22Rv1 (cell line): ENCODE measurements at regions not wholly inside any gene's neighbourhood (a gene's known extent, or its start where the extent isn't known, plus 50 kb on each side); places are given as distances from the start of the nearest gene placed in this dataset.
"Not testable (repeated sequence)": the region's sequence is repeated elsewhere in the genome, so short reads cannot be mapped to it uniquely, and the experiment has no call there.

ENCODE experiments used
- H3K27ac ChIP-seq: fragments of 450-650 bp; 2 replicates; pipeline ENCODE4 v1.5.1; 2017
- ZFX ChIP-seq: fragments of 450-650 bp; IDR thresholded peaks from 2 replicates; pipeline ENCODE4 v1.6.1; 2017; ENCODE audit warnings: antibody characterized with exemption, borderline replicate concordance
- TF ChIP-seq, protein P1 (sequence below): fragments of 450-650 bp; IDR thresholded peaks from 2 replicates; pipeline ENCODE4 v1.5.1; 2017; ENCODE audit warnings: mild to moderate bottlenecking

DNA sequence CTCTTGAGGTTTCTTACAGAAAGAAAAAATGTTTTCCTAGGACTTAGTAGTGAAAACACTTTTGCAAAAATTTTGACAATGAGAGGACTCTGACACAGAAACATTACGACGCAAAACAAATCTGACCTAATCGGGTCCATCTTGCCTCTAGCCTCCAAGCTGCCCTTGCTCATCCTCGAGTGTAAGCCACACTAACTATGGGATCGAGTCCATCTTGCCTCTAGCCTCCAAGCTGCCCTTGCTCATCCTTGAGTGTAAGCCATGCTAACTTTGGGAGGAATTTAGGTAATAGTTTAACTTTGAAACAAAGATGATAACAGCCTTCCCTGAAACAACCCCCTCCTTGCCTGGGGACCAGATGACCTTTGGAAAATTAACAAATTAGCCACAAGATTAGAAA, 100.3 kb upstream of the FRG1 start:
- TF ChIP-seq, protein P1, sequence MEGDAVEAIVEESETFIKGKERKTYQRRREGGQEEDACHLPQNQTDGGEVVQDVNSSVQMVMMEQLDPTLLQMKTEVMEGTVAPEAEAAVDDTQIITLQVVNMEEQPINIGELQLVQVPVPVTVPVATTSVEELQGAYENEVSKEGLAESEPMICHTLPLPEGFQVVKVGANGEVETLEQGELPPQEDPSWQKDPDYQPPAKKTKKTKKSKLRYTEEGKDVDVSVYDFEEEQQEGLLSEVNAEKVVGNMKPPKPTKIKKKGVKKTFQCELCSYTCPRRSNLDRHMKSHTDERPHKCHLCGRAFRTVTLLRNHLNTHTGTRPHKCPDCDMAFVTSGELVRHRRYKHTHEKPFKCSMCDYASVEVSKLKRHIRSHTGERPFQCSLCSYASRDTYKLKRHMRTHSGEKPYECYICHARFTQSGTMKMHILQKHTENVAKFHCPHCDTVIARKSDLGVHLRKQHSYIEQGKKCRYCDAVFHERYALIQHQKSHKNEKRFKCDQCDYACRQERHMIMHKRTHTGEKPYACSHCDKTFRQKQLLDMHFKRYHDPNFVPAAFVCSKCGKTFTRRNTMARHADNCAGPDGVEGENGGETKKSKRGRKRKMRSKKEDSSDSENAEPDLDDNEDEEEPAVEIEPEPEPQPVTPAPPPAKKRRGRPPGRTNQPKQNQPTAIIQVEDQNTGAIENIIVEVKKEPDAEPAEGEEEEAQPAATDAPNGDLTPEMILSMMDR, result no peak
- H3K27ac ChIP-seq, result no peak overlapping the region

DNA sequence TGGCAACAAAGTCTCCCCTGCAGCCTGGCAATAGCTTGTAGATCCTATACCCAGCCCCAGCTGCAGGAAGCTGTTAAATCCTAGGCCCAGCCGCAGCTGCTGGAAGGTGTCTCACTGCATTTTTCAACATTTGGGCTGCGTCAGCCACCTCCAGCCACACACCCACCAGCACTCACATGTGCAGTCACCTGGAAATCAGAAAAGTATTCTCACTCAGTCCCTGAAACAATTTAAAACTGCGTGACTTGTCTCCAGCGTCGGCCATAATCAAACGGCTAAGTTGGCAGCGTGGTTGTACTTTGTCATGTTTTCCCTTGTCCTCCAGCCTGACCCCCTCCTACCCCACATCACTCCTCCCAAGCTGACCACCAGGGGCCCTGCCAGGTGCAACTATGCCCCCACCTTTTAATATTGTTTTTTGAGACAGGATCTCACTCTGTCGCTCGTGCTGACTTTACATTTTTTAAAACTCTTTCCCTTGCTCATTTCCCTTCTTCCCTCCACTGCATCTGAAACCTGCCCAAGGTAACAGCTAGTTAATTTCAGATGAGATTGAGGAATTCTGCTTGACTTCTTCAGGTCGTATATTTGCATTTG, 97.2 kb upstream of the FRG1 start:
- no peak for TF ChIP-seq ZFX
- TF ChIP-seq, protein P1, result no peak

GRCh38 chr4:189845145-189845846, 95.4 kb upstream of the FRG1 start:
- no peak overlapping the region for H3K27ac ChIP-seq
- TF ChIP-seq, protein P1, result no peak
- TF ChIP-seq ZFX, result no peak

More for the DNA sequence above, 97.2 kb upstream of the FRG1 start:
- H3K27ac ChIP-seq, result no peak overlapping the region

DNA sequence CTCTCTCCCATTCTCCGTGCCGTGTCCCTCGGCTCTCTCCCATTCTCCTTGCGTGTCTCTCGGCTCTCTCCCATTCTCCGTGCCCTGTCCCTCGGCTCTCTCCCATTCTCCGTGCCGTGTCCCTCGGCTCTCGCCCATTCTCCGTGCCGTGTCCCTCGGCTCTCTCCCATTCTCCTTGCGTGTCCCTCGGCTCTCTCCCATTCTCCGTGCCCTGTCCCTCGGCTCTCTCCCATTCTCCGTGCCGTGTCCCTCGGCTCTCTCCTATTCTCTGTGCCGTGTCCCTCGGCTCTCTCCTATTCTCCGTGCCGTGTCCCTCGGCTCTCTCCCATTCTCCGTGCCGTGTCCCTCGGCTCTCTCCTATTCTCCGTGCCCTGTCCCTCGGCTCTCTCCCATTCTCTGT, 94.6 kb upstream of the FRG1 start:
- not testable (repeated sequence) for H3K27ac ChIP-seq

DNA sequence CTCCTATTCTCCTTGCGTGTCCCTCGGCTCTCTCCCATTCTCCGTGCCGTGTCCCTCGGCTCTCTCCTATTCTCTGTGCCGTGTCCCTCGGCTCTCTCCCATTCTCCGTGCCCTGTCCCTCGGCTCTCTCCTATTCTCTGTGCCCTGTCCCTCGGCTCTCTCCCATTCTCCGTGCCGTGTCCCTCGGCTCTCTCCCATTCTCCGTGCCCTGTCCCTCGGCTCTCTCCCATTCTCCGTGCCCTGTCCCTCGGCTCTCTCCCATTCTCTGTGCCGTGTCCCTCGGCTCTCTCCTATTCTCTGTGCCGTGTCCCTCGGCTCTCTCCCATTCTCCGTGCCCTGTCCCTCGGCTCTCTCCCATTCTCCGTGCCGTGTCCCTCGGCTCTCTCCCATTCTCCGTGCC, 94.1 kb upstream of the FRG1 start:
- H3K27ac ChIP-seq, result not testable (repeated sequence)

DNA sequence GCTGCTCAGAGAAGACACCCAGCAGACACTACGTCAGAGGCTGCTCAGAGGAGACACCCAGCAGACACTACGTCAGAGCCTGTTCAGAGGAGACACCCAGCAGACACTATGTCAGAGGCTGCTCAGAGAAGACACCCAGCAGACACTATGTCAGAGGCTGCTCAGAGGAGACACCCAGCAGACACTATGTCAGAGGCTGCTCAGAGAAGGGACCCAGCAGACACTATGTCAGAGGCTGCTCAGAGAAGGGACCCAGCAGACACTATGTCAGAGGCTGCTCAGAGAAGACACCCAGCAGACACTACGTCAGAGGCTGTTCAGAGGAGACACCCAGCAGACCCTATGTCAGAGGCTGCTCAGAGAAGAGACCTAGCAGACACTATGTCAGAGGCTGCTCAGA, 92.0 kb upstream of the FRG1 start:
- not testable (repeated sequence) for H3K27ac ChIP-seq

GRCh38 chr4:189850239-189850856, 90.3 kb upstream of the FRG1 start:
- TF ChIP-seq, protein P1, result no peak
- no peak for TF ChIP-seq ZFX
- no peak overlapping the region for H3K27ac ChIP-seq

- TF ChIP-seq, protein P1, result no peak
- no peak for TF ChIP-seq ZFX
- no peak overlapping the region for H3K27ac ChIP-seq
Observed at GRCh38 chr4:189858435-189858834, 82.2 kb upstream of the FRG1 start.

GRCh38 chr4:189861101-189861500, 79.6 kb upstream of the FRG1 start:
- TF ChIP-seq, protein P1, result no peak
- TF ChIP-seq ZFX, result no peak
- no peak overlapping the region for H3K27ac ChIP-seq
